B cell (primary cell): ENCODE measurements at regions not wholly inside any gene's neighbourhood (a gene's known extent, or its start where the extent isn't known, plus 50 kb on each side); places are given as distances from the start of the nearest gene placed in this dataset.

ENCODE experiments used
- CTCF ChIP-seq: fragments of 200-600 bp; IDR thresholded peaks from one replicate; pipeline ENCODE4 v1.8.0; 2022; ENCODE audit warnings: antibody characterized with exemption, mild to moderate bottlenecking
- EZH2 ChIP-seq: IDR thresholded peaks from 2 replicates; pipeline ENCODE4 v1.6.1; 2012; ENCODE audit warnings: borderline replicate concordance, low read depth, mild to moderate bottlenecking, moderate library complexity, low read length; ENCODE audit not compliant: insufficient read depth, poor library complexity, severe bottlenecking

- TF ChIP-seq CTCF (no peak), EZH2 (no peak)
Observed at GRCh38 chr15:93278783-93279182, 189.8 kb upstream of the RGMA start.
